ENCODE measurements at regions not wholly inside any gene's neighbourhood (a gene's known extent, or its start where the extent isn't known, plus 50 kb on each side); places are given as distances from the start of the nearest gene placed in this dataset.

- TF ChIP-seq POLR2A (IDR thresholded peaks at IDR 0.05) (no peak), CTCF (IDR thresholded peaks at IDR 0.05) (no peak)
These were observed 102.8 kb upstream of the TFAP2D start for GRCh38 chr6:50610562-50610961.
